ENCODE measurements at regions not wholly inside any gene's neighbourhood (a gene's known extent, or its start where the extent isn't known, plus 50 kb on each side); places are given as distances from the start of the nearest gene placed in this dataset.
"Not testable (repeated sequence)": the region's sequence is repeated elsewhere in the genome, so short reads cannot be mapped to it uniquely, and the experiment has no call there.

- Mint-ChIP-seq H3K4me3 (no peak overlapping the region), H3K36me3 (no peaks in the 10 kb centered on the region), H3K27me3 (no peaks in the 10 kb centered on the region), H3K9me3 (no peaks in the 10 kb centered on the region), H3K27ac (no peak overlapping the region), H3K4me1 (no peaks in the 10 kb centered on the region)
These were observed 827.6 kb upstream of the ACO1 start for GRCh38 chr9:31556667-31557463.

- not testable (repeated sequence) for H3K27me3 Mint-ChIP-seq, H3K4me3 Mint-ChIP-seq, H3K4me1 Mint-ChIP-seq, H3K27ac Mint-ChIP-seq, H3K9me3 Mint-ChIP-seq, H3K36me3 Mint-ChIP-seq
These were observed 812.3 kb upstream of the ACO1 start for GRCh38 chr9:31572190-31572589.

- Mint-ChIP-seq H3K27ac (no peak overlapping the region), H3K9me3 (peaks cover 0 to 4% (median 2%) of the 10 kb centered on the region in 3 donors), H3K36me3 (no peaks in the 10 kb centered on the region), H3K4me3 (peak overlapping the region in 1 of 4 donors; percentile 27), H3K4me1 (no peaks in the 10 kb centered on the region), H3K27me3 (no peaks in the 10 kb centered on the region)
These were observed 810.9 kb upstream of the ACO1 start for GRCh38 chr9:31573561-31573960.

DNA sequence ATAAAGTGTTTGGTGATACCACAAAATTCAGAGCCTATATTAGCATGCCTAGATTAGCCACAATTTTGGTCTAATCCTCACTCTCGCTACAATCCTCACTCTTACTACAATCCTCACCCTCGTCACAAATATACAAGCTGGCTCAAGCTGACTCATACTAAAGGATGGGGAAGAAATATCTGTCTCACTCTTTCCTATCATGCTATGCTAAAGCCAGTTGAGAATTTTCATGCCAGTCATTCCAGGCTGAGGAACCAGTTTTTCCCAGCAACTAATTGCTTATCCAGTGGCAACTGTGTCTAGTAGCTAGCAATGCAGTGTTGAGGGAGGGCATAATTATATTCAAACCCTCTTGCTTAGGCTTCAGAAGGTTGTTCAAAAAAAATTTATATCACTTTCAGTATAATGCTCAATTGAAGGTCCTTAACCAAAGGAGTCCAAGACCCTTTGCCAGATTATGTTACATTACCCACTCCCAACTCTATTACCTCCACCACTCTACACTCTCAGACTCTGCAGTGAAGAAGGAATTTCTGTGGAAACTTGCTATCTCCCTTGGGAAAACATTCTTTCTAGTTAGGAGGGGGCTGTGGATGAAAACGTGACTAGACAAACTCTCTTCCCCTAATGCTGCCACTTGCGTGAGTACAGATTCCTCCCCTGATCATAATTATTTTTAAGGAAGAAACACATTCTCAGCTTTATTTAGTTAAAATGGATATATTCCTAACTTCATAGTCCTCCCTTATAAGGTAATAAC is 810.3 kb upstream of the ACO1 start:
- Mint-ChIP-seq H3K4me3 (peak overlapping the region in 1 of 4 donors; percentile 39), H3K4me1 (no peaks in the 10 kb centered on the region), H3K36me3 (no peaks in the 10 kb centered on the region), H3K27me3 (no peaks in the 10 kb centered on the region), H3K27ac (peak overlapping the region in 1 of 3 donors; percentile 54), H3K9me3 (peaks cover 0 to 4% (median 2%) of the 10 kb centered on the region in 3 donors)

- Mint-ChIP-seq H3K27me3 (no peaks in the 10 kb centered on the region), H3K36me3 (no peaks in the 10 kb centered on the region), H3K9me3 (peaks cover 0 to 3% (median 0%) of the 10 kb centered on the region in 3 donors), H3K4me3 (no peak overlapping the region), H3K27ac (no peak overlapping the region), H3K4me1 (no peaks in the 10 kb centered on the region)
These were observed 802.4 kb upstream of the ACO1 start for GRCh38 chr9:31582071-31582470.

- Mint-ChIP-seq H3K9me3 (peaks cover 0 to 3% (median 0%) of the 10 kb centered on the region in 3 donors), H3K36me3 (no peaks in the 10 kb centered on the region), H3K27ac (no peak overlapping the region), H3K4me1 (no peaks in the 10 kb centered on the region), H3K27me3 (no peaks in the 10 kb centered on the region), H3K4me3 (no peak overlapping the region)
These were observed 801.9 kb upstream of the ACO1 start for GRCh38 chr9:31582561-31582960.

GRCh38 chr9:31585158-31585557 is 799.3 kb upstream of the ACO1 start:
- peaks cover 0 to 3% (median 0%) of the 10 kb centered on the region in 3 donors for H3K9me3 Mint-ChIP-seq
- no peaks in the 10 kb centered on the region for H3K27me3 Mint-ChIP-seq
- no peaks in the 10 kb centered on the region for H3K4me1 Mint-ChIP-seq
- H3K4me3 Mint-ChIP-seq, result no peak overlapping the region
- no peak overlapping the region for H3K27ac Mint-ChIP-seq
- H3K36me3 Mint-ChIP-seq, result no peaks in the 10 kb centered on the region

- H3K36me3 Mint-ChIP-seq, result no peaks in the 10 kb centered on the region
- H3K27ac Mint-ChIP-seq, result no peak overlapping the region
- H3K4me1 Mint-ChIP-seq, result no peaks in the 10 kb centered on the region
- H3K4me3 Mint-ChIP-seq, result no peak overlapping the region
- peaks cover 0 to 3% (median 0%) of the 10 kb centered on the region in 3 donors for H3K9me3 Mint-ChIP-seq
- H3K27me3 Mint-ChIP-seq, result no peaks in the 10 kb centered on the region
These were observed 797.3 kb upstream of the ACO1 start for GRCh38 chr9:31587146-31587545.

DNA sequence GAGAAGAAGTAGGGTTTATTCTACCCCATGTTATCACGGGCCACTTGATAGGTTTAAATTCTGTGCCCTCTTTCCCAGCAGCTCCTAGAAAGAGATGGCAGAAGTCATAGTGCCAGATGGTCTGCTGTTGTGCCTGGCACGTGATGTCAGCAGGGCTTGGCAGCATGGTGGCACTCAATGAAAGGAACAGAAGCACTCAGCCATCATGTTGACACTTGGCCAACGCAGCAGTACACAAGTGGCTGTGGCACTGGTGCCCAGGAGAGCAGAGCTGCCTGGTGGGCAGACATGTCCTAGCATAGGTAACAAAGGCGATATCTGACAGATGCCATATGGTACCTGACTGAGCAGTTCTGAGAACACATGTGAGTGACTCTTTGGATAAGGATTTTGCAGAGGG is 796.4 kb upstream of the ACO1 start:
- no peaks in the 10 kb centered on the region for H3K27me3 Mint-ChIP-seq
- no peaks in the 10 kb centered on the region for H3K36me3 Mint-ChIP-seq
- no peaks in the 10 kb centered on the region for H3K4me1 Mint-ChIP-seq
- H3K27ac Mint-ChIP-seq, result no peak overlapping the region
- H3K4me3 Mint-ChIP-seq, result no peak overlapping the region
- H3K9me3 Mint-ChIP-seq, result peaks cover 0 to 3% (median 0%) of the 10 kb centered on the region in 3 donors

DNA sequence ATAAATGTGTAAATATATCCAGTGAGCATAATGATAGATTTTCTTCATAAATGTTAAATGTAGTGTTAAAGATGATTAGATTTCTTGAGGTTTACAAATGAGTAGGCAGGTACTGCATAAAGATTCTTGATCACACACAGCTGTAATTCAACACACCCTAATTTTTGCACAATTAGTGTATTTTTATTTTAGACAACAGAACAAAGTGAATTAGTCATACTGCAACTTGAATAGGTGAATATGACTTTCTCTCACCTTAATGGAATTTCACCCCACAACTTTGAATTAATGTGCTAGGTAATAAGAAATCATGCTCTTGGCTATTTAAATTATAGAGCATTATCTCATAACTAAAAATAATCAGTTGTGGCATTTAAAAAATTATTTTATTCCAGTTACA is 795.7 kb upstream of the ACO1 start:
- Mint-ChIP-seq H3K4me3 (no peak overlapping the region), H3K27me3 (no peaks in the 10 kb centered on the region), H3K4me1 (no peaks in the 10 kb centered on the region)

GRCh38 chr9:31590091-31590490 is 794.4 kb upstream of the ACO1 start:
- no peaks in the 10 kb centered on the region for H3K27me3 Mint-ChIP-seq
- no peak overlapping the region for H3K4me3 Mint-ChIP-seq
- no peaks in the 10 kb centered on the region for H3K36me3 Mint-ChIP-seq
- H3K9me3 Mint-ChIP-seq, result no peaks in the 10 kb centered on the region
- H3K27ac Mint-ChIP-seq, result no peak overlapping the region
- no peaks in the 10 kb centered on the region for H3K4me1 Mint-ChIP-seq

More for the DNA sequence above, 795.7 kb upstream of the ACO1 start:
- Mint-ChIP-seq H3K27ac (no peak overlapping the region), H3K36me3 (no peaks in the 10 kb centered on the region), H3K9me3 (no peaks in the 10 kb centered on the region)

DNA sequence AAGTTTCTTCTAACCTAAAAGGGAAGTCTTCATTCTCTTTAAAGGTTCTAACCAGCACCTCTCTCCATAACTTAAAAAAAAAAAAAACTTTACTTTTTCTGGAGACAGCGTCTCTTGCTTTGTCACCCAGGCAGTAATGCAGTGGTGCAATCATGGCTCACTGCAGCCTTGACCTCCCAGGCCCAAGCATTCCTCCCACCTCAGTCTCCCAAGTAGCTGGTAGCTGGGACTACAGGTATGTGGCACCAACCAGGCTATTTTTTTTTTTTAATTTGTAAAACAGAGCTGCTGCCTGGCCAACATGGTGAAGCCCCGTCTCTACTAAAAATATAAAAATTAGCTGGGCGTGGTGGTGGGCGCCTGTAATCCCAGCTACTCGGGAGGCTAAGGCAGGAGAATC is 787.4 kb upstream of the ACO1 start:
- H3K9me3 Mint-ChIP-seq, result not testable (repeated sequence)

GRCh38 chr9:31597977-31598376 is 786.5 kb upstream of the ACO1 start:
- Mint-ChIP-seq H3K9me3 (no peaks in the 10 kb centered on the region), H3K4me1 (no peaks in the 10 kb centered on the region), H3K27me3 (no peaks in the 10 kb centered on the region), H3K4me3 (no peak overlapping the region), H3K27ac (no peak overlapping the region), H3K36me3 (no peaks in the 10 kb centered on the region)

More for the DNA sequence above, 787.4 kb upstream of the ACO1 start:
- H3K4me3 Mint-ChIP-seq, H3K36me3 Mint-ChIP-seq, H3K27me3 Mint-ChIP-seq, H3K4me1 Mint-ChIP-seq, H3K27ac Mint-ChIP-seq: not testable (repeated sequence)

- no peaks in the 10 kb centered on the region for H3K36me3 Mint-ChIP-seq
- H3K27me3 Mint-ChIP-seq, result peaks cover 2% of the 10 kb centered on the region
- peaks cover 0 to under 1% (median 0%) of the 10 kb centered on the region in 3 donors for H3K4me1 Mint-ChIP-seq
- H3K27ac Mint-ChIP-seq, result no peak overlapping the region
- H3K4me3 Mint-ChIP-seq, result no peak overlapping the region
- no peaks in the 10 kb centered on the region for H3K9me3 Mint-ChIP-seq
These were observed 782.8 kb upstream of the ACO1 start for GRCh38 chr9:31601666-31602065.

DNA sequence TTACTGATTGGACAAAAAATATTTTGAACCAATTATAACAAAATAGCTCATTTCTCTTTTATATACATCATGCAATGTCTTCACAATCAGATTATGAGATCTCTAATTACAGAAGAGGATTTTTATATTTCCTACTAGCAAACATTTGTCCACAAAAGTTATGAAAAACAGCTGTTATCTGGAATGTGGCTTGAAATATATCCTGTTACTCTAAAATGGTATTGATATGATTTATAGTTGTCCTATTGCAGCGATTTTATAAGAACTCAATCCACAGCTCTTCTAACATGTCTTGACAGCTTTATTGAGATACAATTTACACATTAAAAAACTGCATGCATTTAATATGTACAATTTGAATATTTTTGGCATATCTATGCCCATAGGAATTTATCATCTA is 779.9 kb upstream of the ACO1 start:
- no peaks in the 10 kb centered on the region for H3K36me3 Mint-ChIP-seq
- peaks cover 2% of the 10 kb centered on the region for H3K27me3 Mint-ChIP-seq
- no peak overlapping the region for H3K4me3 Mint-ChIP-seq
- H3K9me3 Mint-ChIP-seq, result no peaks in the 10 kb centered on the region
- H3K4me1 Mint-ChIP-seq, result peaks cover 0 to 1% (median 0%) of the 10 kb centered on the region in 3 donors
- H3K27ac Mint-ChIP-seq, result no peak overlapping the region

DNA sequence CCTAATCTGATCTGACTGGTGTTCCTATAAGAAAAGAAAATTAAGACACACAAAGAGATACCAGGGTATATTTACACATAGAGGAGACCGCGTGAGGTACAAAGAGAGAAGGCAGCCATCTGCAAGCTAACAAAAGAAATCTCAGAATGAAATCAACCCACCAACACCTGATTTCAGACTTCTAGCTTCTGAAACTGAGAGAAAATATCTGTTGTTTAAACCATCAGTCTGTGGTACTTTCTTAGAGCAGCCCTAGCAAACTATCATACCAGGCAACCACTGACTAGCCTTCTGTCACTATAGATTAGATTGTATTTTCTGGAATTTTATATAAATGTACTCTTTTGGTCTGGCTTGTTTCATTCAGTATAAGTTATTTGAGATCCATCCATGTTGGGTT is 779.3 kb upstream of the ACO1 start:
- Mint-ChIP-seq H3K4me3 (no peak overlapping the region), H3K9me3 (no peaks in the 10 kb centered on the region), H3K27ac (no peak overlapping the region), H3K4me1 (peaks cover 0 to 1% (median 0%) of the 10 kb centered on the region in 3 donors), H3K36me3 (no peaks in the 10 kb centered on the region), H3K27me3 (peaks cover 2% of the 10 kb centered on the region)

Data from IgD-negative memory B cell (primary cell).